ENCODE measurements at regions not wholly inside any gene's neighbourhood (a gene's known extent, or its start where the extent isn't known, plus 50 kb on each side); places are given as distances from the start of the nearest gene placed in this dataset.

GRCh38 chr3:135862361-135862760, 103.2 kb upstream of the PPP2R3A start:
- H3K27ac Mint-ChIP-seq: no peak overlapping the region
- no peaks in the 10 kb centered on the region for H3K27me3 ChIP-seq (ENCODE audit: insufficient read depth, low read length)
- DNase-seq: no peak
- no peak overlapping the region for H3K27ac ChIP-seq (ENCODE audit: low read depth, low read length)
- H3K9me3 ChIP-seq (ENCODE audit: control insufficient read depth in 1 of 2, low read length in 2 of 2): no peaks in the 10 kb centered on the region
- H3K4me3 ChIP-seq (ENCODE audit: low read length in 2 of 2): no peak overlapping the region
- H3K36me3 Mint-ChIP-seq: no peaks in the 10 kb centered on the region
- H3K9me3 Mint-ChIP-seq: peaks cover 0 to 4% (median 0%) of the 10 kb centered on the region in 8 donors
- ChIA-PET CTCF (ENCODE audit: partially characterized antibody) (no interaction called here), POLR2A (ENCODE audit: partially characterized antibody) (no interaction called here)
- H3K4me1 Mint-ChIP-seq: no peaks in the 10 kb centered on the region
- intact Hi-C loops (cut with micrococcal nuclease): no loop called here
- no peaks in the 10 kb centered on the region for H3K36me3 ChIP-seq (ENCODE audit: insufficient read depth, low read length)
- no peaks in the 10 kb centered on the region for H3K4me1 ChIP-seq (ENCODE audit: insufficient read depth, low read length)
- no peak overlapping the region for H3K4me3 Mint-ChIP-seq
- peaks cover 0 to 2% of the 10 kb centered on the region in 2 donors for H3K27me3 Mint-ChIP-seq

GRCh38 chr3:135864060-135864459, 101.5 kb upstream of the PPP2R3A start:
- no peaks in the 10 kb centered on the region for H3K36me3 Mint-ChIP-seq
- Histone ChIP-seq H3K27ac (ENCODE audit: low read depth, low read length) (no peak overlapping the region), H3K9me3 (ENCODE audit: control insufficient read depth in 1 of 2, low read length in 2 of 2) (no peaks in the 10 kb centered on the region), H3K27me3 (ENCODE audit: insufficient read depth, low read length) (no peaks in the 10 kb centered on the region), H3K4me3 (ENCODE audit: low read length in 2 of 2) (no peak overlapping the region), H3K36me3 (ENCODE audit: insufficient read depth, low read length) (no peaks in the 10 kb centered on the region), H3K4me1 (ENCODE audit: insufficient read depth, low read length) (no peaks in the 10 kb centered on the region)
- H3K4me3 Mint-ChIP-seq: no peak overlapping the region
- peaks cover 0 to 2% of the 10 kb centered on the region in 2 donors for H3K27me3 Mint-ChIP-seq
- no peaks in the 10 kb centered on the region for H3K4me1 Mint-ChIP-seq
- ChIA-PET CTCF (ENCODE audit: partially characterized antibody) (no interaction called here), POLR2A (ENCODE audit: partially characterized antibody) (no interaction called here)
- DNase-seq: no peak
- no peak overlapping the region for H3K27ac Mint-ChIP-seq
- peaks cover 0 to 8% (median 0%) of the 10 kb centered on the region in 8 donors for H3K9me3 Mint-ChIP-seq
- intact Hi-C loops (cut with micrococcal nuclease): no loop called here

- DNase-seq: no peak
- Mint-ChIP-seq H3K27me3 (peaks cover 0 to 2% of the 10 kb centered on the region in 2 donors), H3K27ac (no peak overlapping the region), H3K4me1 (no peaks in the 10 kb centered on the region), H3K4me3 (no peak overlapping the region), H3K36me3 (no peaks in the 10 kb centered on the region), H3K9me3 (peaks cover 0 to 8% (median 0%) of the 10 kb centered on the region in 8 donors)
- Histone ChIP-seq H3K4me1 (ENCODE audit: insufficient read depth, low read length) (no peaks in the 10 kb centered on the region), H3K27me3 (ENCODE audit: insufficient read depth, low read length) (no peaks in the 10 kb centered on the region), H3K36me3 (ENCODE audit: insufficient read depth, low read length) (no peaks in the 10 kb centered on the region), H3K27ac (ENCODE audit: low read depth, low read length) (no peak overlapping the region), H3K4me3 (ENCODE audit: low read length in 2 of 2) (no peak overlapping the region), H3K9me3 (ENCODE audit: control insufficient read depth in 1 of 2, low read length in 2 of 2) (no peaks in the 10 kb centered on the region)
- intact Hi-C loops (cut with micrococcal nuclease): no loop called here
- CTCF ChIA-PET (ENCODE audit: partially characterized antibody): no interaction called here
- POLR2A ChIA-PET (ENCODE audit: partially characterized antibody): no interaction called here
These were observed 100.4 kb upstream of the PPP2R3A start for GRCh38 chr3:135865085-135865484.

- Mint-ChIP-seq H3K27me3 (peaks cover 0 to 2% of the 10 kb centered on the region in 2 donors), H3K36me3 (no peaks in the 10 kb centered on the region), H3K4me3 (no peak overlapping the region), H3K4me1 (no peaks in the 10 kb centered on the region), H3K9me3 (peaks cover 0 to 8% (median 0%) of the 10 kb centered on the region in 8 donors), H3K27ac (no peak overlapping the region)
- Histone ChIP-seq H3K36me3 (ENCODE audit: insufficient read depth, low read length) (no peaks in the 10 kb centered on the region), H3K9me3 (ENCODE audit: control insufficient read depth in 1 of 2, low read length in 2 of 2) (no peaks in the 10 kb centered on the region), H3K4me1 (ENCODE audit: insufficient read depth, low read length) (no peaks in the 10 kb centered on the region), H3K27me3 (ENCODE audit: insufficient read depth, low read length) (no peaks in the 10 kb centered on the region), H3K27ac (ENCODE audit: low read depth, low read length) (no peak overlapping the region), H3K4me3 (ENCODE audit: low read length in 2 of 2) (no peak overlapping the region)
- ChIA-PET POLR2A (ENCODE audit: partially characterized antibody) (no interaction called here), CTCF (ENCODE audit: partially characterized antibody) (no interaction called here)
- intact Hi-C loops (cut with micrococcal nuclease): no loop called here
- DNase-seq: no peak
These were observed 100.0 kb upstream of the PPP2R3A start for GRCh38 chr3:135865553-135865952.

GRCh38 chr3:135867911-135868310, 97.6 kb upstream of the PPP2R3A start:
- Mint-ChIP-seq H3K4me3 (no peak overlapping the region), H3K9me3 (peaks cover 0 to 14% (median 7%) of the 10 kb centered on the region in 8 donors), H3K27me3 (peaks cover 0 to 2% of the 10 kb centered on the region in 2 donors), H3K36me3 (no peaks in the 10 kb centered on the region), H3K4me1 (no peaks in the 10 kb centered on the region), H3K27ac (no peak overlapping the region)
- Histone ChIP-seq H3K9me3 (ENCODE audit: control insufficient read depth in 1 of 2, low read length in 2 of 2) (no peaks in the 10 kb centered on the region), H3K36me3 (ENCODE audit: insufficient read depth, low read length) (no peaks in the 10 kb centered on the region), H3K4me1 (ENCODE audit: insufficient read depth, low read length) (no peaks in the 10 kb centered on the region), H3K4me3 (ENCODE audit: low read length in 2 of 2) (no peak overlapping the region), H3K27ac (ENCODE audit: low read depth, low read length) (no peak overlapping the region), H3K27me3 (ENCODE audit: insufficient read depth, low read length) (no peaks in the 10 kb centered on the region)
- CTCF ChIA-PET (ENCODE audit: partially characterized antibody): no interaction called here
- DNase-seq: no peak
- POLR2A ChIA-PET (ENCODE audit: partially characterized antibody): no interaction called here
- intact Hi-C loops (cut with micrococcal nuclease): no loop called here

GRCh38 chr3:135868801-135869200, 96.7 kb upstream of the PPP2R3A start:
- Mint-ChIP-seq H3K4me1 (no peaks in the 10 kb centered on the region), H3K27me3 (peaks cover 0 to 2% of the 10 kb centered on the region in 2 donors), H3K4me3 (no peak overlapping the region), H3K9me3 (peaks cover 0 to 21% (median 15%) of the 10 kb centered on the region in 8 donors), H3K27ac (peak overlapping the region in 1 of 7 donors; percentile 13), H3K36me3 (no peaks in the 10 kb centered on the region)
- H3K4me3 ChIP-seq (ENCODE audit: low read length in 2 of 2): no peak overlapping the region
- ChIA-PET POLR2A (ENCODE audit: partially characterized antibody) (no interaction called here), CTCF (ENCODE audit: partially characterized antibody) (no interaction called here)
- no peaks in the 10 kb centered on the region for H3K27me3 ChIP-seq (ENCODE audit: insufficient read depth, low read length)
- peaks cover 0 to 3% of the 10 kb centered on the region in 2 donors for H3K9me3 ChIP-seq (ENCODE audit: control insufficient read depth in 1 of 2, low read length in 2 of 2)
- H3K27ac ChIP-seq (ENCODE audit: low read depth, low read length): no peak overlapping the region
- H3K36me3 ChIP-seq (ENCODE audit: insufficient read depth, low read length): no peaks in the 10 kb centered on the region
- DNase-seq: peak in 1 of 5 donors; percentile 36
- H3K4me1 ChIP-seq (ENCODE audit: insufficient read depth, low read length): no peaks in the 10 kb centered on the region
- intact Hi-C loops (cut with micrococcal nuclease): no loop called here

GRCh38 chr3:135869439-135870105, 96.0 kb upstream of the PPP2R3A start:
- Mint-ChIP-seq H3K36me3 (no peaks in the 10 kb centered on the region), H3K27me3 (no peaks in the 10 kb centered on the region), H3K9me3 (peaks cover 0 to 24% (median 18%) of the 10 kb centered on the region in 8 donors), H3K4me1 (no peaks in the 10 kb centered on the region), H3K27ac (no peak overlapping the region), H3K4me3 (no peak overlapping the region)
- POLR2A ChIA-PET (ENCODE audit: partially characterized antibody): no interaction called here
- H3K9me3 ChIP-seq (ENCODE audit: control insufficient read depth in 1 of 2, low read length in 2 of 2): peaks cover 0 to 7% of the 10 kb centered on the region in 2 donors
- no peak for DNase-seq
- no peak overlapping the region for H3K4me3 ChIP-seq (ENCODE audit: low read length in 2 of 2)
- CTCF ChIA-PET (ENCODE audit: partially characterized antibody): interaction anchor here (0.7 kb wide), 1 partner anchor 1656 kb away, joined by 3 read pairs; no protein-coding TSS in a partner anchor
- no peaks in the 10 kb centered on the region for H3K36me3 ChIP-seq (ENCODE audit: insufficient read depth, low read length)
- no peaks in the 10 kb centered on the region for H3K27me3 ChIP-seq (ENCODE audit: insufficient read depth, low read length)
- H3K4me1 ChIP-seq (ENCODE audit: insufficient read depth, low read length): no peaks in the 10 kb centered on the region
- intact Hi-C loops (cut with micrococcal nuclease): no loop called here
- H3K27ac ChIP-seq (ENCODE audit: low read depth, low read length): no peak overlapping the region

All from CD4-positive, alpha-beta memory T cell (primary cell).